GM21515 (cell line): ENCODE measurements at regions not wholly inside any gene's neighbourhood (a gene's known extent, or its start where the extent isn't known, plus 50 kb on each side); places are given as distances from the start of the nearest gene placed in this dataset.
"Not testable (repeated sequence)": the region's sequence is repeated elsewhere in the genome, so short reads cannot be mapped to it uniquely, and the experiment has no call there.

ENCODE experiments used
- ATAC-seq: cut with Tn5 transposase; IDR thresholded peaks from one replicate; pipeline ENCODE4 v1.9.1; 2021; ENCODE audit not compliant: unreplicated experiment

GRCh38 chr11:16605894-16606783 is 132.3 kb upstream of the C11orf58 start:
- ATAC-seq: peak; percentile 94

GRCh38 chr11:16605389-16605893 is 133.0 kb upstream of the C11orf58 start:
- no peak for ATAC-seq

DNA sequence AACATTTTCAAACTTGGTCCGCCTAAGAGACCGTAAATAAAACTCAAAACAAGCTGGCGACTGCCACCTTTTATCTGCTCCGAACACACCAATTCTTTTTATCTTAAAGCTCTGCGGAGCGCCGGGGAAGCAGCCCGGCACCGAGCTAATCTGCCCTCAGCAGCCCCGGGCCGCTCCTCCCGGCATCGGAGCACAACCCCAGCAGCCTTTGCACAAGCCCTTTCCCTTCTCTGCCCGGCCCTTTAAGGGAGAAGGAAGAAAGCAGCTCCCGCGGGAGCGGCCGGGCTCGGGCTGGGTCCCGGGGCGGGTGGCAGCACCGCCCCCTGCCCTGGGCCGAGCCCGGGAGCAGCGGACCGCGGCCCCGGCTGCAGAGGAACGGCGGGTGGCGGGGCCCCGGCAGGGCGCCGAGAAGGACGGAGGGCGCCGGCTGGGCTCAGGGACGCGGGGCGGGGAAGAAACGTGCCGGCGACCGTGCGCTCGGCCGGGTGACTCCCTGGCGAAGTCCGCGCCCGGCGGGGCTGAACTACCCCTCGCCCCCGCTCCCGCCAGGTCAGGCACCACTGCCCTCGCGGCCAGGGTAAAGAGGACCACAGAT is 133.6 kb upstream of the C11orf58 start:
- no peak for ATAC-seq

- no peak for ATAC-seq
Measured at GRCh38 chr11:16603890-16604793, 134.3 kb upstream of the C11orf58 start.

GRCh38 chr11:16603245-16603644 is 135.2 kb upstream of the C11orf58 start:
- ATAC-seq: no peak

GRCh38 chr11:16598906-16599305 is 139.5 kb upstream of the C11orf58 start:
- no peak for ATAC-seq

DNA sequence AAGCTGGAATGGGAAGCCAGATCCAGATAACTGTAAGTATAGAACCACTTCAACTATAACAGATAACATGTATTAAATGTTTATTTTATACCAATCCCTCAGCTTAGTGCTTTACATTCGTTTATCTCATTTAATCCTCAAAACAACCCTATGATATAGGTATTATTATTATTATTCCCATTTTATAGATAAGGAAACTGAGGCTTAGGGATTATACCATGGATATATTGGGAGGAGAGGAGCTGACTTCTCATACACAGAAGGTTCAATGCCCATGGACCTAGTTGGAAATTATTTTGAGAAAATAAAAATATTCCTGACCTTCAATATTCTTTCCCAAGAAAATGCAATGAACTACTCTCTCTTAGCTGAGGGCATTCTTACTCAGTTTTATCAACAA is 140.4 kb upstream of the C11orf58 start:
- ATAC-seq: no peak

DNA sequence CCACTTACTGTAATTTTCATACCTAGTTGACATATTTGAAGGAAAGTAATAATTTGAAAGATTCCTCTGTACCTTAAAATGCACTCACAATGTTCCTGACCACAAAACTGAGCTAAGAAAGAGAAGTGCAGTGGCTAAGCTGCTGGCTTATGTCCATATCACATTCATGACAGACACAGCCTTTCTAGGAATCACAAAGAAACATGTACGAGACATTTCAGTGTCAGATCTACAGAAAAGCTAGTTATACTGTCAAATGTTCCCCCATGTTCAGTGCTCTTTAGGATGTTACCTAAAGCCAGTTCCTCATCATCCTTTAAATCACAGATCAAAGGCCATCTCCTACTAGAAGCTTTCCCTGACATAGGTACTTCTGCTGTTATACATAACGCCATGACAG is 142.2 kb upstream of the C11orf58 start:
- no peak for ATAC-seq

DNA sequence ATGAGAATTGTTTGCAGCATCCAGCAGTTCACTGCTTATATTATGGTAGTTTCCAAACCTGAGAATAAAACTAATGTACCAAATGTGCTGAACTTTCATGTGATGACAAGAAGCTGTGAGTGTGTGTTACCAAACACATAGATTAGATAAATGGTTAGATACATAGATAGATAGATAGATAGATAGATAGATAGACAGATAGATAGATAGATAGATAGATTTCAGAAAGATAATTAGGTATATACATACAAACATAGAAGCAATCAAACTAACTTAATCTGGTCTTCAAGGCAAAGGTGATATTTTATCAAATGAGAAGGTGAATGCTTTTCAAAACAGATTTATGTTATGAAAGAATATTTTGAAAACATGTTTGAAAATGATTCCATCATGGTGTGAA is 147.3 kb upstream of the C11orf58 start:
- no peak for ATAC-seq

- no peak for ATAC-seq
Measured at GRCh38 chr11:16587670-16588069, 150.8 kb upstream of the C11orf58 start.

DNA sequence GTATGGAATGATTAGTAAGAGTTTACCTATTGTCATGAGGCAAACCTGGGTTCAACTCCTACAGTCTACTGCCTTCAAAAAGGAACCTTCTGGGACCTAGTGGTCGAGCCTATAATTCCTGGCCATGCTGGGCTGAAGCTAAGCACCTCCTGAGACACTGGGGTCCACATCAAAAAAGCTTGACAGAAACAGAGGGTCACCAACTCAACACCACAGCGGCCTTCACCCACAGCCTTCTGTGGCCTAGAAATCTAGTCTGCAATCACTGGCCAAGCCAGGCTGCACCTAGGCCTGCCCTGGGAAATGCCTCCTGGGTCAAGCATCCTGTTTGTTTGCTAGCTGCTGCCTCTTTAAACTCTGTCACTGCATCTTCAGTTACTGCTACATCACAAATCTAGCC is 153.9 kb upstream of the C11orf58 start:
- no peak for ATAC-seq

- not testable (repeated sequence) for ATAC-seq
Measured at GRCh38 chr11:16581078-16581477, 157.4 kb upstream of the C11orf58 start.

GRCh38 chr11:16577490-16577889 is 161.0 kb upstream of the C11orf58 start:
- no peak for ATAC-seq

- not testable (repeated sequence) for ATAC-seq
Measured at GRCh38 chr11:16574889-16575288, 163.6 kb upstream of the C11orf58 start.

GRCh38 chr11:16572945-16573344 is 165.5 kb upstream of the C11orf58 start:
- no peak for ATAC-seq

- ATAC-seq: no peak
Measured at GRCh38 chr11:16561150-16561549, 177.3 kb upstream of the C11orf58 start.

GRCh38 chr11:16558494-16558893 is 180.0 kb upstream of the C11orf58 start:
- no peak for ATAC-seq

DNA sequence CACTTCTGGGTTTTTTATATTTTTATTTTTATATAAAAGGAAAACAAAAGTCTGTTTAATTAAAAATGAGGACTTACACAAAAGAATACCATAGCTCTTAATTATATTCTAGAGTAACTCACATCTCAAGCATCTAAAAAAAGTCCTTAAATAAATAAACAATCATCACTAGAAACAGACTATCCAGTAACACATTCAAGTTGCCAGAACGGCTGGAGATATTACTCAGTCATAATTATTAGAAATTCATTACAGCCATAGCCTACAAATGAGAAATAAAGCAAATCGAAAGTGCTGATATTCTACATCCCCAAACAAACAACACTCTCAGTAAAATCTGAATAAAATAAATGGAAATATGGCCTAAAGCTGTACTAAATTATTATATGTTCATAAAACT is 182.5 kb upstream of the C11orf58 start:
- ATAC-seq: no peak

GRCh38 chr11:16554361-16554760 is 184.1 kb upstream of the C11orf58 start:
- no peak for ATAC-seq

DNA sequence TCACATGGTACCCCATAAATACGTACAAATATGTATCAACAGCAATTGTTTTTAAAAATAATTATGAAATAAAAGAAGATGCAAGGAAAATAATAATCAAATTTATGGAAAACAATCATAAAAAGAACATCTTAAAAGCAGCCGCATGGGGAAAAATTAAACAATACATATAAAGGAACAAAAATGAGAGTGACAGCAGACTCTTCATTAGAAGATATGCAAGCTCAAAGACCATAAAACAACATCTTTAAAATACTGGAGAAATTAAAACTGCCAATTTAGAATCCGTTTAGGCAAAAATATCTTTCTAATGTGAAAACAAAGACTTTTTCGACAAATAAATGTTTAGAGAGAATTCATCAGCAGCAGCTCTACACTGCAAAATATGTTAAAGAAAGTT is 190.6 kb upstream of the C11orf58 start:
- no peak for ATAC-seq

- no peak for ATAC-seq
Measured at GRCh38 chr11:16543642-16544041, 187.3 kb upstream of the SOX6 start.
